Ovary (tissue), 7 donors: ENCODE measurements at regions not wholly inside any gene's neighbourhood (a gene's known extent, or its start where the extent isn't known, plus 50 kb on each side); places are given as distances from the start of the nearest gene placed in this dataset.

ENCODE experiments used
- DNase-seq, 5 donors: peaks; one replicate each; pipeline ENCODE4 v3.0.0-alpha.2; 2019 to 2020
- H3K27ac ChIP-seq, 2 donors: fragments of 200-600 bp; one replicate each; pipeline versions ENCODE4 v1.5.1 to v1.8.0; 2019 to 2022
- H3K27me3 ChIP-seq: fragments of 200-600 bp; one replicate; pipeline ENCODE4 v1.8.0; 2022
- H3K36me3 ChIP-seq: fragments of 200-600 bp; sonication (generic); one replicate; pipeline ENCODE4 v1.5.1; 2019
- H3K4me1 ChIP-seq: one replicate; pipeline ENCODE4 v1.8.1; 2013; ENCODE audit warnings: mild to moderate bottlenecking, moderate library complexity; ENCODE audit not compliant: insufficient read depth
- H3K4me3 ChIP-seq: fragments of 200-600 bp; sonication (generic); one replicate; pipeline ENCODE4 v1.5.1; 2017
- H3K9me3 ChIP-seq, 2 donors: fragments of 200-600 bp in 1 of 2; sonication (generic) in 1 of 2; one replicate each; pipeline versions ENCODE4 v1.5.1 to v1.8.1; 2013 to 2019; ENCODE audit warnings: mild to moderate bottlenecking in 1 of 2, moderate library complexity in 1 of 2
- CTCF ChIP-seq, 3 donors: fragments of 450-650 bp in 2 of 3; fragments of 200-600 bp in 1 of 3; IDR thresholded peaks; one replicate each; pipeline versions ENCODE4 v1.5.1 to v1.8.0; 2016 to 2022; ENCODE audit warnings: antibody characterized with exemption in 3 of 3, mild to moderate bottlenecking in 1 of 3
- EP300 ChIP-seq: sonication (generic); formaldehyde crosslinking; IDR thresholded peaks from one replicate; pipeline ENCODE4 v1.6.1; 2017; ENCODE audit warnings: antibody characterized with exemption
- POLR2A ChIP-seq: fragments of 450-650 bp; IDR thresholded peaks from one replicate; pipeline ENCODE4 v1.6.1; 2017; ENCODE audit warnings: antibody characterized with exemption, mild to moderate bottlenecking, moderate library complexity
- WGBS, 3 donors: extraction: QIAGEN DNeasy Blood & Tissue Kit in 1 of 3; methylation state at CpG; one replicate each; pipeline versions ENCODE4 v1.1.5 to v1.1.7; 2013 to 2017; 5-methylcytosine and 5-hydroxymethylcytosine counted together
- intact Hi-C, 4 donors: fragments of 100-400 bp; cut with DNase I; formaldehyde crosslinking; loops; one replicate each; pipeline versions ENCODE4 v1.11.0 to v1.15.1; 2022 to 2023
- donor health status: DM: no; HTN: no; CAD: no; lungs with moderate emphysema.
- donor health status: DM: no; HTN: no; CAD: no.
- donor health status: Bipolar disorder and iron deficiency.
- donor health status: DM: no; HTN: no; CAD: no.
- donor health status: DM: yes; HTN: yes; CAD: no.

DNA sequence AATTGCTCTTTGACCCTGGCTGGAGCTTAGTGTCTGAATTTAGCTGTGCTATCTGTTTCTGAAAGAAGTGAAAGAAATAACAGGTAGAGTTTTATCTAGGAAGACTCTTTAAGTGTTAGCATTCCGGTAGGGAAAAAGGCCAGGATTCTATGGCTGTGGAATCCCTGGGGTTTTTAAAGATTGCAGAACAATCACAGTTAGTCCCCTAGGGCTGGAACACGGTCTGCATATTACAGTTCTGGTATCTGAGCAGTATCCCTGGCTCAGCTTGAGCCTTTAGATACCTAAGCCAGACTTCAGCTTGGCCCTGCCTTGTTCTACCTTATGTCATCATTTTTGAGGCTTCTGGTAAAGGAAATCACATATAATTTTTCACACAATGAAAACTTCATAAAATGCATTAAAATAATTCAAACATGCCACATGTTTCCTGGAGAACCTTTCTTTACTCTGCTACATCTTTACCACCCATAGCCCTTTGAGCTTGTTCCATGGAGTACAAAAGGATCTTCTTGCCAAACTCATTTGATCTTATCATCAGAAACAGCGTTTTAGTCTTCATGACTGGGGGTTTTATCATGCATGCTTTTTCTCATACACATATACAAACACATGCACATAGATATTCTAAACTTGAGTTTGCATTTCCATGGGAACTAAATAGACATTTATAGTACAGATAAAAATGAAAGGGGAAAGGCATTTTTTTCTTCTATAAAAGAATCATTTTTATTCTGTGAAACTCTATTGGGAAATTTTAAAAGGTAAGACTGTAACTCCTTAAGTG is 410.8 kb downstream of the CETN3 start:
- no peaks in the 10 kb centered on the region for H3K36me3 ChIP-seq
- no peak for DNase-seq
- TF ChIP-seq CTCF (IDR thresholded peaks at IDR 0.05) (no peak), EP300 (no peak), POLR2A (no peak)
- WGBS, 3 donors, result 43 to 59% (median 49%) methylated on average over 3 of the region's 3 CpGs
- no peak overlapping the region for H3K27ac ChIP-seq
- no peaks in the 10 kb centered on the region for H3K9me3 ChIP-seq
- no peaks in the 10 kb centered on the region for H3K27me3 ChIP-seq
- H3K4me3 ChIP-seq, result no peak overlapping the region
- no peaks in the 10 kb centered on the region for H3K4me1 ChIP-seq
- intact Hi-C loops, result no loop called here

- Histone ChIP-seq H3K4me1 (no peaks in the 10 kb centered on the region), H3K9me3 (no peaks in the 10 kb centered on the region), H3K27ac (no peak overlapping the region), H3K4me3 (no peak overlapping the region), H3K36me3 (no peaks in the 10 kb centered on the region), H3K27me3 (no peaks in the 10 kb centered on the region)
- intact Hi-C loops, result no loop called here
- WGBS, 3 donors, result 86 to 87% (median 86%) methylated on average over 5 of the region's 5 CpGs
- no peak for TF ChIP-seq CTCF (IDR thresholded peaks at IDR 0.05)
- no peak for TF ChIP-seq EP300
- TF ChIP-seq POLR2A, result no peak
- no peak for DNase-seq
Measured at GRCh38 chr5:89996890-89997289, 412.7 kb downstream of the CETN3 start.

GRCh38 chr5:89996335-89996734 is 413.2 kb downstream of the CETN3 start:
- no peak overlapping the region for H3K4me3 ChIP-seq
- TF ChIP-seq POLR2A (no peak), CTCF (IDR thresholded peaks at IDR 0.05) (no peak), EP300 (no peak)
- no peaks in the 10 kb centered on the region for H3K36me3 ChIP-seq
- intact Hi-C loops, result no loop called here
- H3K27ac ChIP-seq, result no peak overlapping the region
- 59 to 73% (median 65%) methylated on average over 1 of the region's 1 CpG for WGBS, 3 donors
- no peaks in the 10 kb centered on the region for H3K9me3 ChIP-seq
- no peaks in the 10 kb centered on the region for H3K27me3 ChIP-seq
- DNase-seq, result no peak
- H3K4me1 ChIP-seq, result no peaks in the 10 kb centered on the region

- intact Hi-C loops, result no loop called here
- DNase-seq, result no peak
- TF ChIP-seq EP300 (no peak), CTCF (IDR thresholded peaks at IDR 0.05) (no peak), POLR2A (no peak)
Measured at GRCh38 chr5:89994266-89994665, 415.3 kb downstream of the CETN3 start.

More at GRCh38 chr5:89994266-89994665, 415.3 kb downstream of the CETN3 start:
- Histone ChIP-seq H3K4me3 (no peak overlapping the region), H3K27ac (no peak overlapping the region), H3K36me3 (no peaks in the 10 kb centered on the region), H3K4me1 (no peaks in the 10 kb centered on the region), H3K27me3 (no peaks in the 10 kb centered on the region), H3K9me3 (no peaks in the 10 kb centered on the region)
